Right atrium auricular region (tissue), 2 donors: ENCODE measurements at regions not wholly inside any gene's neighbourhood (a gene's known extent, or its start where the extent isn't known, plus 50 kb on each side); places are given as distances from the start of the nearest gene placed in this dataset.

ENCODE experiments used
- DNase-seq: peaks from one replicate; pipeline ENCODE4 v3.0.0-alpha.2; 2019; ENCODE audit warnings: low spot score
- H3K27ac ChIP-seq, 2 donors: fragments of 200-600 bp; sonication (generic); 1 replicate in 1 of 2; 2 replicates in 1 of 2; pipeline ENCODE4 v1.5.1; 2016 to 2019
- H3K27me3 ChIP-seq, 2 donors: fragments of 200-600 bp; sonication (generic); one replicate each; pipeline versions ENCODE4 v1.5.1 to v1.6.0; 2017 to 2019
- H3K36me3 ChIP-seq: fragments of 200-600 bp; sonication (generic); one replicate; pipeline ENCODE4 v1.5.1; 2016
- H3K4me1 ChIP-seq, 2 donors: fragments of 200-600 bp; sonication (generic); one replicate each; pipeline versions ENCODE4 v1.5.1 to v1.6.0; 2017 to 2019
- H3K4me3 ChIP-seq, 2 donors: fragments of 200-600 bp; sonication (generic); 1 replicate in 1 of 2; 2 replicates in 1 of 2; pipeline ENCODE4 v1.5.1; 2017 to 2019; ENCODE audit warnings: mild to moderate bottlenecking in 1 of 2, moderate library complexity in 1 of 2
- H3K9me3 ChIP-seq, 2 donors: fragments of 200-600 bp; sonication (generic); one replicate each; pipeline ENCODE4 v1.5.1; 2019
- TF ChIP-seq, protein P1 (sequence below), 2 donors: fragments of 200-600 bp; sonication (generic); IDR thresholded peaks; one replicate each; pipeline ENCODE4 v1.5.1; 2019; ENCODE audit warnings: antibody characterized with exemption in 2 of 2

DNA sequence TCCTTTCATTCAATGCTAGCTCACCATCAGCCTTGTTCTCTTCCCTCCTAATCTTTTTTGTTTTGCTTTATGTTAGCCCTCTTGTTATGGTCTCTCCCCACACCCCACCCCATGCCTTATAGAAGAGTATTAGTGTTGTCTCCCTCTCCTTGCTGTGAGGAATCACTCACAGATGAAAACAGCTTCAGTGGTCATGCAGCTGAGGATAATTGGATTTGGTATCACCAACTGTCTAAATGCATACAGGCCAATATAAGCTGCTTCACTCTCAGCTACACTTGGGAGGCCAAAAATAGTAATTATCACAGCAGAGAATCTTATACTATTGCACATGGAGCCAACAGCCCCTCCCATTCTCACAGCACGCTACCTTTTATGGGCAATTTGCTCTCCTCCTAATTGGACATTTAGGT, 494.6 kb upstream of the FAM241A start:
- H3K4me3 ChIP-seq = no peak overlapping the region
- H3K9me3 ChIP-seq = no peaks in the 10 kb centered on the region
- H3K4me1 ChIP-seq = no peaks in the 10 kb centered on the region
- TF ChIP-seq, protein P1, sequence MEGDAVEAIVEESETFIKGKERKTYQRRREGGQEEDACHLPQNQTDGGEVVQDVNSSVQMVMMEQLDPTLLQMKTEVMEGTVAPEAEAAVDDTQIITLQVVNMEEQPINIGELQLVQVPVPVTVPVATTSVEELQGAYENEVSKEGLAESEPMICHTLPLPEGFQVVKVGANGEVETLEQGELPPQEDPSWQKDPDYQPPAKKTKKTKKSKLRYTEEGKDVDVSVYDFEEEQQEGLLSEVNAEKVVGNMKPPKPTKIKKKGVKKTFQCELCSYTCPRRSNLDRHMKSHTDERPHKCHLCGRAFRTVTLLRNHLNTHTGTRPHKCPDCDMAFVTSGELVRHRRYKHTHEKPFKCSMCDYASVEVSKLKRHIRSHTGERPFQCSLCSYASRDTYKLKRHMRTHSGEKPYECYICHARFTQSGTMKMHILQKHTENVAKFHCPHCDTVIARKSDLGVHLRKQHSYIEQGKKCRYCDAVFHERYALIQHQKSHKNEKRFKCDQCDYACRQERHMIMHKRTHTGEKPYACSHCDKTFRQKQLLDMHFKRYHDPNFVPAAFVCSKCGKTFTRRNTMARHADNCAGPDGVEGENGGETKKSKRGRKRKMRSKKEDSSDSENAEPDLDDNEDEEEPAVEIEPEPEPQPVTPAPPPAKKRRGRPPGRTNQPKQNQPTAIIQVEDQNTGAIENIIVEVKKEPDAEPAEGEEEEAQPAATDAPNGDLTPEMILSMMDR (IDR thresholded peaks at IDR 0.05) = no peak
- H3K27me3 ChIP-seq = no peaks in the 10 kb centered on the region
- DNase-seq = no peak
- no peak overlapping the region for H3K27ac ChIP-seq
- no peaks in the 10 kb centered on the region for H3K36me3 ChIP-seq

DNA sequence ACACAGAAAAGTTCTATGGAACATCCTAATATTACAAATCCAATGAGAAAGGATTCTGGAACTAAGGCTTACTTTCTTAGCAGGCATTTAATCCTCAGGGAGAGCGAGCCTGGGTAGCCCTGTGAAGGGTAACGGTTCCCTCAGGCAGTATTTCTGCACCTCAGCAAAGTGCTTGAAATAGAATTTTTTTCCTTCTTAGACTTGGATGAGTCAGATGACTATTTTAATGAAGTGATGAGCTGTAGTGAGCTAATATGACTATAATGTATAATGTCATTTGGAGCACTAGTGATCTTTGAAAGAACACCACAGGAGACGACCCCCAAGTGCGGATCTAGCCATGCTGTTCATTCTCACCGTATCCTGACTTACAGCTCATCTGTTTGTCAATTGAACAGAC, 493.0 kb upstream of the FAM241A start:
- Histone ChIP-seq H3K4me1 (no peaks in the 10 kb centered on the region), H3K27me3 (no peaks in the 10 kb centered on the region), H3K4me3 (no peak overlapping the region), H3K9me3 (no peaks in the 10 kb centered on the region), H3K36me3 (no peaks in the 10 kb centered on the region), H3K27ac (no peak overlapping the region)
- TF ChIP-seq, protein P1 (IDR thresholded peaks at IDR 0.05) = no peak
- no peak for DNase-seq

DNA sequence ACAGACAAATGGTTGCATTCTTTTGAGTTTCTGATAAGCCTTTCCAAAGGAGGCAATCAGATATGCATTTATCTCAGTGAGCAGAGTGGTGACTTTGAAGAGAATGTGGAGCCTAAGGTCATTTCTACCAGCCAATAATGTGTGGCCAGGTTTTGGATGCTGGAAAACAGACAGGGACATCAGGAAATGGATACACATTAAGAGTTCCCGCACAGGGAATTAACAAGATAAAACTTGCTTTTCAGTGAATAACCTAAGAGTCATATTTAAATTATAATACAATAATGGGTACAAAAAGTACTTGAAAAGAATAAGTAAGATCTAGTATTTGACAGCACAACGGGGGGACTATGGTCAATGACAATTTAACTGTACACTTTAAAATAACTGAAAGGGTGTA, 492.3 kb upstream of the FAM241A start:
- no peaks in the 10 kb centered on the region for H3K9me3 ChIP-seq
- no peak for DNase-seq
- no peaks in the 10 kb centered on the region for H3K4me1 ChIP-seq
- no peaks in the 10 kb centered on the region for H3K27me3 ChIP-seq
- H3K4me3 ChIP-seq = no peak overlapping the region
- TF ChIP-seq, protein P1 (IDR thresholded peaks at IDR 0.05) = no peak
- no peak overlapping the region for H3K27ac ChIP-seq
- H3K36me3 ChIP-seq = no peaks in the 10 kb centered on the region

DNA sequence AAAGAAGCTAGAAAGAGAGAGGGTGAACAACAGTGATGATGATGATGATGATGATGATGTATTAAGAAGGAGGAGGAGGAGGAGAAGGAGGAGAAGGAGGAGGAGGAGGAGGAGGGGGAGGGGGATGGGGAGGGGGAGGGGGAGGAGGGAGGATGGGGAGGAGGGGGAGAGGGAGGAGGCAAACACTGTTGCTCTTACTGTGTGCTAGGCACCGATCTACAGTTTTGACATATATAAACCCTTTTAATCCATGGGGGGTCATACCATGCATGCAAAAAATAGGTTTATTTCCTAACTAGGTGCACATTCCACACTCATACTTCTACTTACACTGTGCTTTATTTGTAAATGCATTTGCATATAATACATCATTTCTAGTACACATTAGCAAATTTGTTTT, 482.8 kb upstream of the FAM241A start:
- Histone ChIP-seq H3K27ac (no peak overlapping the region), H3K9me3 (no peaks in the 10 kb centered on the region), H3K4me3 (no peak overlapping the region), H3K4me1 (no peaks in the 10 kb centered on the region), H3K36me3 (no peaks in the 10 kb centered on the region), H3K27me3 (no peaks in the 10 kb centered on the region)
- TF ChIP-seq, protein P1 (IDR thresholded peaks at IDR 0.05) = no peak
- no peak for DNase-seq

DNA sequence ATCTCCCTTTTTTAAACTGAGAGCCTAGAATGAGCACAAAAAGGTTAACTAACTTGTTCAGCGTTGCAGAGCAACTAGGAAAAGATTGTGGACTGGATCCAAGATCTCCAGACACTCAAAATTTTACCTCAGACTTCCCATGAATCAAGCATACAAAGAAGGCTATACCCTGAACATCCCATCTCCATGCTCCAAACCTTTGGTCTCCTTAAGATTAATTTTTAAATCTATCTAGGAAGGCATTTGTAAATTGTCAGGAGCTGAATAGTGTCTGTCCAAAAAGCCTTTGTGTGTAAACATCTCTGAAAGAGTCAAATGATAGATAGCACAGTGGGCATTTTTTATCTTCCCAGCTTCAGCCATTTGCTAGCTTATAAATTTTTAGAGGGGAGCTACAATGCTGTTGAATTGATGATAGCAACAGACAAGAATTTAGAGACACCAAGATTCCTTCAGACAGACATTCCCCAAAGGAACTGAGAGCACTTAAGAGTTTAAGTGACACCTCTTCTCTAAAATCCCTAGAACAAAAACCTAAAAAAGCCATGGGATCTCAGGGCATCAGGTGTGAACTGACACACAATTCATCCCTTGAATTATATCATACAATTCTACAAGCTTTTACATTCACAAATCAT, 480.8 kb upstream of the FAM241A start:
- H3K27ac ChIP-seq = no peak overlapping the region
- no peaks in the 10 kb centered on the region for H3K36me3 ChIP-seq
- no peak for DNase-seq
- H3K9me3 ChIP-seq = no peaks in the 10 kb centered on the region
- no peak overlapping the region for H3K4me3 ChIP-seq
- no peaks in the 10 kb centered on the region for H3K27me3 ChIP-seq
- H3K4me1 ChIP-seq = no peaks in the 10 kb centered on the region
- TF ChIP-seq, protein P1 (IDR thresholded peaks at IDR 0.05) = no peak

DNA sequence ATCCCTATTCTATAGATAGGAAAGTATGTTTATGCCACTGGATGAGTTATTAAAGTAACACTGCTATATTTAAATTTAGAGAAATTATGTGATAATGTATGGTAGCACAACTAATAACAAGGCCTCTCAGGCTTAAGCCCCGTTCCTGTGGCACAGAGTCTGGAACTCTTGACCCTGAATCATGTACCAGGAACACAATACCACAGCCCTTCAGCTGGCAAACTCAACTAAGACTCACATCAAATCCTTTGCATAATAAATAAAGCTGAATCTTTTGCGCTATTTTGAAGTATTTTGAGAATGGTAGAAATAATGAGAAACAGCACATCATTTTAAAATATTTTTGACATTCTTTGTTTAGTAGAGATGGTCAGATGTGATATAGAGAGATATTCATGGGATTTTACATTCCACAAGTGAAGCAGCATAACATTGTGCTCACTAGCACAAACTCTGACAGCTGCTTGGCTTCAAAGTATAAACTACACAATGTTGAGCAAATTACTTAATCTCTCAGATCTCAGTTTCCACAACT, 478.4 kb upstream of the FAM241A start:
- TF ChIP-seq, protein P1 (IDR thresholded peaks at IDR 0.05) = no peak
- Histone ChIP-seq H3K36me3 (no peaks in the 10 kb centered on the region), H3K4me1 (no peaks in the 10 kb centered on the region), H3K4me3 (no peak overlapping the region), H3K27ac (no peak overlapping the region), H3K9me3 (no peaks in the 10 kb centered on the region), H3K27me3 (no peaks in the 10 kb centered on the region)
- DNase-seq = no peak
